ENCODE measurements at regions not wholly inside any gene's neighbourhood (a gene's known extent, or its start where the extent isn't known, plus 50 kb on each side); places are given as distances from the start of the nearest gene placed in this dataset.

GRCh38 chr2:45291296-45291701 is 282.0 kb upstream of the SIX2 start:
- Histone ChIP-seq H3K4me1 (ENCODE audit: insufficient read depth) (no peaks in the 10 kb centered on the region), H3K9me3 (ENCODE audit: low read depth) (no peaks in the 10 kb centered on the region), H3K36me3 (replicated peaks; ENCODE audit: insufficient read depth, low read depth) (no peaks in the 10 kb centered on the region), H4K20me1 (ENCODE audit: insufficient read depth, poor library complexity, severe bottlenecking) (no peaks in the 10 kb centered on the region), H3K4me3 (no peak overlapping the region), H3K27ac (no peak overlapping the region), H3K4me2 (no peak overlapping the region), H3K27me3 (no peaks in the 10 kb centered on the region), H3K9me2 (replicated peaks; ENCODE audit: insufficient read depth) (no peaks in the 10 kb centered on the region), H2AFZ (no peak overlapping the region), H3K79me2 (no peaks in the 10 kb centered on the region)
- 87% methylated on average over 4 of the region's 4 CpGs for WGBS (ENCODE audit: low lambda C conversion rate, missing lambda C conversion rate)
- no peak for DNase-seq (ENCODE audit: low spot score)
- no peak for TF ChIP-seq EZH2 (IDR thresholded peaks at IDR 0.05; ENCODE audit: borderline replicate concordance)
- no peak for TF ChIP-seq CTCF (IDR thresholded peaks at IDR 0.05; ENCODE audit: poor library complexity)
- no peak for TF ChIP-seq EZH2phosphoT487 (IDR thresholded peaks at IDR 0.05; ENCODE audit: low read depth, severe bottlenecking, unreplicated experiment)

- Histone ChIP-seq H4K20me1 (ENCODE audit: insufficient read depth, poor library complexity, severe bottlenecking) (no peaks in the 10 kb centered on the region), H3K4me3 (no peak overlapping the region), H3K9me2 (replicated peaks; ENCODE audit: insufficient read depth) (no peaks in the 10 kb centered on the region), H3K27ac (no peak overlapping the region), H3K27me3 (no peaks in the 10 kb centered on the region), H3K4me1 (ENCODE audit: insufficient read depth) (no peaks in the 10 kb centered on the region), H3K36me3 (replicated peaks; ENCODE audit: insufficient read depth, low read depth) (no peaks in the 10 kb centered on the region), H3K4me2 (no peak overlapping the region), H3K79me2 (no peaks in the 10 kb centered on the region), H2AFZ (no peak overlapping the region), H3K9me3 (ENCODE audit: low read depth) (no peaks in the 10 kb centered on the region)
- TF ChIP-seq EZH2phosphoT487 (IDR thresholded peaks at IDR 0.05; ENCODE audit: low read depth, severe bottlenecking, unreplicated experiment): no peak
- no peak for TF ChIP-seq CTCF (IDR thresholded peaks at IDR 0.05; ENCODE audit: poor library complexity)
- no peak for TF ChIP-seq EZH2 (IDR thresholded peaks at IDR 0.05; ENCODE audit: borderline replicate concordance)
- 99% methylated on average over 6 of the region's 6 CpGs for WGBS (ENCODE audit: low lambda C conversion rate, missing lambda C conversion rate)
- DNase-seq (ENCODE audit: low spot score): no peak
Observed at GRCh38 chr2:45289997-45290709, 280.9 kb upstream of the SIX2 start.

- H3K27me3 ChIP-seq: no peaks in the 10 kb centered on the region
- H3K9me3 ChIP-seq (ENCODE audit: low read depth): no peaks in the 10 kb centered on the region
- no peak overlapping the region for H3K27ac ChIP-seq
- H3K4me2 ChIP-seq: no peak overlapping the region
- TF ChIP-seq EZH2 (IDR thresholded peaks at IDR 0.05; ENCODE audit: borderline replicate concordance) (no peak), CTCF (IDR thresholded peaks at IDR 0.05; ENCODE audit: poor library complexity) (no peak)
- H3K4me1 ChIP-seq (ENCODE audit: insufficient read depth): no peaks in the 10 kb centered on the region
- H3K4me3 ChIP-seq: no peak overlapping the region
- H3K9me2 ChIP-seq (replicated peaks; ENCODE audit: insufficient read depth): no peaks in the 10 kb centered on the region
- WGBS (ENCODE audit: low lambda C conversion rate, missing lambda C conversion rate): 89% methylated on average over 6 of the region's 6 CpGs
- no peaks in the 10 kb centered on the region for H3K79me2 ChIP-seq
- no peaks in the 10 kb centered on the region for H4K20me1 ChIP-seq (ENCODE audit: insufficient read depth, poor library complexity, severe bottlenecking)
- no peaks in the 10 kb centered on the region for H3K36me3 ChIP-seq (replicated peaks; ENCODE audit: insufficient read depth, low read depth)
- no peak for DNase-seq (ENCODE audit: low spot score)
- no peak overlapping the region for H2AFZ ChIP-seq
Observed at GRCh38 chr2:45288532-45289417, 279.5 kb upstream of the SIX2 start.
